ENCODE measurements at regions not wholly inside any gene's neighbourhood (a gene's known extent, or its start where the extent isn't known, plus 50 kb on each side); places are given as distances from the start of the nearest gene placed in this dataset.
"Not testable (repeated sequence)": the region's sequence is repeated elsewhere in the genome, so short reads cannot be mapped to it uniquely, and the experiment has no call there.

GRCh38 chr9:14989336-14989735 lies 79.1 kb upstream of the FREM1 start:
- H3K36me3 Mint-ChIP-seq (ENCODE audit: low read depth); H3K36me3 ChIP-seq (ENCODE audit: insufficient read depth); H2AFZ ChIP-seq; H3K9me2 ChIP-seq (ENCODE audit: insufficient read depth); H3K9me3 Mint-ChIP-seq; H3F3A ChIP-seq (replicated peaks; ENCODE audit: low read depth); H3K27me3 Mint-ChIP-seq (ENCODE audit: insufficient read depth, low read depth, poor library complexity); H3K27me3 ChIP-seq (ENCODE audit: insufficient read depth); DNase-seq (ENCODE audit: low spot score); ATAC-seq; H3K27ac ChIP-seq (ENCODE audit: low read depth); H3K27ac Mint-ChIP-seq; H4K20me1 ChIP-seq (replicated peaks; ENCODE audit: insufficient read depth); H3K4me1 ChIP-seq (ENCODE audit: insufficient read depth); H3K4me3 Mint-ChIP-seq; H3K79me2 ChIP-seq (replicated peaks; ENCODE audit: insufficient read depth); H3K4me2 ChIP-seq; H3K4me3 ChIP-seq: not testable (repeated sequence)
- H3K4me1 Mint-ChIP-seq, result peaks cover 18% of the 10 kb centered on the region

GRCh38 chr9:14987858-14988257 lies 77.6 kb upstream of the FREM1 start:
- no peaks in the 10 kb centered on the region for H3K9me3 Mint-ChIP-seq
- Histone ChIP-seq H3K79me2 (replicated peaks; ENCODE audit: insufficient read depth) (no peaks in the 10 kb centered on the region), H4K20me1 (replicated peaks; ENCODE audit: insufficient read depth) (no peaks in the 10 kb centered on the region), H3K9me2 (ENCODE audit: insufficient read depth) (no peaks in the 10 kb centered on the region), H3K4me3 (no peak overlapping the region), H3K27ac (ENCODE audit: low read depth) (no peak overlapping the region), H3K4me1 (ENCODE audit: insufficient read depth) (no peaks in the 10 kb centered on the region; the same call in 1 of the 2 replicates), H3F3A (replicated peaks; ENCODE audit: low read depth) (no peaks in the 10 kb centered on the region), H3K27me3 (ENCODE audit: insufficient read depth) (no peaks in the 10 kb centered on the region), H3K36me3 (ENCODE audit: insufficient read depth) (no peaks in the 10 kb centered on the region), H3K4me2 (no peak overlapping the region), H2AFZ (no peak overlapping the region)
- no peak overlapping the region for H3K4me3 Mint-ChIP-seq
- H3K27ac Mint-ChIP-seq, result no peak overlapping the region
- H3K27me3 Mint-ChIP-seq (ENCODE audit: insufficient read depth, low read depth, poor library complexity), result peaks cover 2% of the 10 kb centered on the region
- H3K4me1 Mint-ChIP-seq, result peaks cover 10% of the 10 kb centered on the region
- ATAC-seq, result no peak
- TF ChIP-seq ZNF114 (CRISPR knock-in tag; IDR thresholded peaks at IDR 0.05), result no peak
- DNase-seq (ENCODE audit: low spot score), result no peak
- H3K36me3 Mint-ChIP-seq (ENCODE audit: low read depth), result no peaks in the 10 kb centered on the region

- no peaks in the 10 kb centered on the region for H3K27me3 ChIP-seq (ENCODE audit: insufficient read depth)
- no peaks in the 10 kb centered on the region for H3K79me2 ChIP-seq (replicated peaks; ENCODE audit: insufficient read depth)
- no peaks in the 10 kb centered on the region for H3K9me2 ChIP-seq (ENCODE audit: insufficient read depth)
- DNase-seq (ENCODE audit: low spot score) (no peak), ATAC-seq (no peak)
- no peaks in the 10 kb centered on the region for H3K36me3 Mint-ChIP-seq (ENCODE audit: low read depth)
- H3F3A ChIP-seq (replicated peaks; ENCODE audit: low read depth), result no peaks in the 10 kb centered on the region
- H3K9me3 Mint-ChIP-seq, result no peaks in the 10 kb centered on the region
- no peak overlapping the region for H3K4me3 ChIP-seq
- H3K27ac ChIP-seq (ENCODE audit: low read depth), result no peak overlapping the region
- H3K4me2 ChIP-seq, result no peak overlapping the region
- H3K27me3 Mint-ChIP-seq (ENCODE audit: insufficient read depth, low read depth, poor library complexity), result no peaks in the 10 kb centered on the region
- H4K20me1 ChIP-seq (replicated peaks; ENCODE audit: insufficient read depth), result no peaks in the 10 kb centered on the region
- no peaks in the 10 kb centered on the region for H3K36me3 ChIP-seq (ENCODE audit: insufficient read depth)
- H3K4me3 Mint-ChIP-seq, result no peak overlapping the region
- H3K4me1 Mint-ChIP-seq, result no peaks in the 10 kb centered on the region; the same call in 2 of the 3 replicates
- no peak overlapping the region for H3K27ac Mint-ChIP-seq
- no peak overlapping the region for H2AFZ ChIP-seq
- no peaks in the 10 kb centered on the region for H3K4me1 ChIP-seq (ENCODE audit: insufficient read depth)
- no peak for TF ChIP-seq NANOG (IDR thresholded peaks at IDR 0.05; ENCODE audit: borderline replicate concordance)
- TF ChIP-seq ZNF331 (CRISPR knock-in tag; IDR thresholded peaks at IDR 0.05; ENCODE audit: low read depth), result no peak
- TF ChIP-seq REST (IDR thresholded peaks at IDR 0.05; ENCODE audit: unreplicated experiment), result no peak
- no peak for TF ChIP-seq ETS1 (IDR thresholded peaks at IDR 0.05)
- no peak for TF ChIP-seq EZH2phosphoT487 (IDR thresholded peaks at IDR 0.05; ENCODE audit: unreplicated experiment)
- no peak for TF ChIP-seq JUNB (IDR thresholded peaks at IDR 0.05; ENCODE audit: unreplicated experiment)
- TF ChIP-seq CREB1 (CRISPR knock-in tag; IDR thresholded peaks at IDR 0.05; ENCODE audit: low read depth), result no peak
- no peak for TF ChIP-seq STAT1 (IDR thresholded peaks at IDR 0.05; ENCODE audit: unreplicated experiment)
- TF ChIP-seq POLR2AphosphoS5 (IDR thresholded peaks at IDR 0.05; ENCODE audit: low read depth), result no peak
Observed at GRCh38 chr9:14985419-14985818, 75.2 kb upstream of the FREM1 start.

Measured in GM23338 (cell line).